H1 (cell line): ENCODE measurements at regions not wholly inside any gene's neighbourhood (a gene's known extent, or its start where the extent isn't known, plus 50 kb on each side); places are given as distances from the start of the nearest gene placed in this dataset.

ENCODE experiments used
- CTCF ChIA-PET: fragments of 300-600 bp; sonication (Branson Sonifier 250); formaldehyde crosslinking; loops from one replicate; lab custom pipeline; 2021; ENCODE audit not compliant: partially characterized antibody; lab: Charles Lee
- POLR2A ChIA-PET: fragments of 300-600 bp; sonication (Branson Sonifier 250); formaldehyde crosslinking; loops from one replicate; lab custom pipeline; 2021; ENCODE audit warnings: inconsistent platforms; ENCODE audit not compliant: partially characterized antibody; lab: Charles Lee
- DNase-seq, 2 experiments: peaks; one replicate each; pipeline versions ENCODE4 v3.0.0 to v3.0.0-alpha.2; 2010 to 2022; ENCODE audit warnings: low spot score in 2 of 2, low read depth in 1 of 2, mixed read lengths in 1 of 2
- FAIRE-seq: peaks from 2 replicates; lab custom pipeline; 2011; peaks lifted over from hg19 to GRCh38; lab: Jason Lieb, UNC
- H2AFZ ChIP-seq: 2 replicates; pipeline ENCODE4 v1.8.1; 2012; ENCODE audit warnings: low read length, inconsistent platforms
- H2AK5ac ChIP-seq: 2 replicates; pipeline ENCODE4 v1.6.1; 2013; ENCODE audit warnings: low read depth, low read length
- H2BK120ac ChIP-seq: replicated peaks from 2 replicates; pipeline ENCODE3; 2013; ENCODE audit warnings: low read depth, low read length, inconsistent platforms
- H2BK12ac ChIP-seq: 2 replicates; pipeline ENCODE4 v1.6.1; 2013; ENCODE audit warnings: low read depth, low read length
- H2BK15ac ChIP-seq: 2 replicates; pipeline ENCODE4 v1.6.1; 2013; ENCODE audit warnings: low read length
- H2BK20ac ChIP-seq: 2 replicates; pipeline ENCODE4 v1.6.1; 2013; ENCODE audit warnings: low read length
- H2BK5ac ChIP-seq: 2 replicates; pipeline ENCODE4 v1.6.1; 2013; ENCODE audit warnings: low read depth, low read length
- H3K14ac ChIP-seq: 2 replicates; pipeline ENCODE4 v1.6.1; 2013; ENCODE audit warnings: inconsistent platforms; ENCODE audit not compliant: insufficient read length
- H3K18ac ChIP-seq: 2 replicates; pipeline ENCODE4 v1.6.1; 2013; ENCODE audit warnings: low read length; ENCODE audit errors: extremely low read depth
- H3K23ac ChIP-seq: 2 replicates; pipeline ENCODE4 v1.6.1; 2013; ENCODE audit warnings: inconsistent platforms; ENCODE audit not compliant: insufficient read length
- H3K23me2 ChIP-seq: 2 replicates; pipeline ENCODE4 v1.6.1; 2013; ENCODE audit warnings: low read depth, low read length
- H3K27ac ChIP-seq: 2 replicates; pipeline ENCODE4 v1.6.1; 2011; ENCODE audit warnings: low read depth, low read length, inconsistent platforms
- H3K27me3 ChIP-seq, 4 experiments: replicated peaks in 1 of 4; 1 replicate in 1 of 4; 2 replicates in 3 of 4; pipeline versions ENCODE4 v1.6.1 to v1.8.1; 2011 to 2013; ENCODE audit warnings: low read length in 3 of 4, mild to moderate bottlenecking in 3 of 4, inconsistent platforms in 2 of 4, mixed read lengths in 2 of 4, moderate library complexity in 1 of 4; ENCODE audit not compliant: control insufficient read depth in 3 of 4, insufficient read depth in 3 of 4; ENCODE audit errors: extremely low read depth in 1 of 4
- H3K36me3 ChIP-seq, 4 experiments: 2 replicates each; pipeline versions ENCODE4 v1.6.1 to v1.8.1; 2011 to 2013; ENCODE audit warnings: mild to moderate bottlenecking in 4 of 4, low read length in 3 of 4, moderate library complexity in 2 of 4, control low read depth in 1 of 4, inconsistent platforms in 1 of 4; ENCODE audit not compliant: insufficient read depth in 4 of 4, control insufficient read depth in 2 of 4
- H3K4ac ChIP-seq: replicated peaks from 2 replicates; pipeline ENCODE3; 2013; ENCODE audit warnings: low read length, low read depth, mixed read lengths, inconsistent platforms; ENCODE audit not compliant: insufficient read length
- H3K4me1 ChIP-seq, 4 experiments: replicated peaks in 1 of 4; 1 replicate in 1 of 4; 2 replicates in 3 of 4; pipeline versions ENCODE4 v1.6.1 to v1.8.1; 2011 to 2013; ENCODE audit warnings: low read length in 3 of 4, inconsistent platforms in 2 of 4, mixed read lengths in 1 of 4; ENCODE audit not compliant: insufficient read depth in 4 of 4, control insufficient read depth in 3 of 4
- H3K4me2 ChIP-seq, 2 experiments: 2 replicates each; pipeline versions ENCODE4 v1.6.1 to v1.8.1; 2011 to 2013; ENCODE audit warnings: low read depth in 2 of 2, low read length in 2 of 2, control low read depth in 1 of 2, inconsistent platforms in 1 of 2, mild to moderate bottlenecking in 1 of 2; ENCODE audit not compliant: insufficient read depth in 1 of 2
- H3K4me3 ChIP-seq, 4 experiments: fragments of 200-600, 300-600 bp in 1 of 4; sonication (generic), shearing (Covaris generic), sonication (Bioruptor Twin) in 1 of 4; 2 replicates each; pipeline versions ENCODE4 v1.5.1 to v1.8.1; 2011 to 2016; ENCODE audit warnings: low read length in 4 of 4, low read depth in 3 of 4, control low read depth in 2 of 4, inconsistent platforms in 2 of 4, mild to moderate bottlenecking in 2 of 4, mixed read lengths in 1 of 4, moderate library complexity in 1 of 4; ENCODE audit not compliant: insufficient read depth in 2 of 4; ENCODE audit errors: extremely low read depth in 1 of 4
- H3K56ac ChIP-seq: replicated peaks from 2 replicates; pipeline ENCODE3; 2013; ENCODE audit warnings: low read depth, mild to moderate bottlenecking, mixed read lengths, low read length, inconsistent platforms; ENCODE audit not compliant: insufficient read length
- H3K79me1 ChIP-seq: 2 replicates; pipeline ENCODE4 v1.6.1; 2013; ENCODE audit warnings: low read depth, low read length, control low read depth
- H3K79me2 ChIP-seq, 2 experiments: 2 replicates each; pipeline versions ENCODE4 v1.6.1 to v1.8.1; 2012 to 2013; ENCODE audit warnings: low read length in 2 of 2, mild to moderate bottlenecking in 2 of 2, inconsistent platforms in 1 of 2; ENCODE audit not compliant: insufficient read depth in 2 of 2, control insufficient read depth in 1 of 2
- H3K9ac ChIP-seq, 4 experiments: replicated peaks in 1 of 4; 1 replicate in 1 of 4; 2 replicates in 3 of 4; pipeline versions ENCODE4 v1.6.1 to v1.8.1; 2011 to 2013; ENCODE audit warnings: low read depth in 3 of 4, low read length in 3 of 4, control low read depth in 2 of 4, mild to moderate bottlenecking in 2 of 4, moderate library complexity in 2 of 4, inconsistent platforms in 1 of 4; ENCODE audit errors: extremely low read depth in 1 of 4
- H3K9me3 ChIP-seq, 2 experiments: 2 replicates each; pipeline versions ENCODE4 v1.6.1 to v1.8.1; 2012 to 2013; ENCODE audit warnings: mild to moderate bottlenecking in 2 of 2, moderate library complexity in 2 of 2, control low read depth in 1 of 2, inconsistent platforms in 1 of 2, low read depth in 1 of 2, low read length in 1 of 2, mixed read lengths in 1 of 2; ENCODE audit not compliant: insufficient read depth in 2 of 2
- H4K20me1 ChIP-seq, 2 experiments: replicated peaks in 1 of 2; 2 replicates each; pipeline versions ENCODE3 to v1.8.1; 2011 to 2013; ENCODE audit warnings: inconsistent platforms in 2 of 2, low read length in 2 of 2, mild to moderate bottlenecking in 1 of 2; ENCODE audit not compliant: insufficient read depth in 2 of 2, control insufficient read depth in 1 of 2
- H4K5ac ChIP-seq: 2 replicates; pipeline ENCODE4 v1.6.1; 2013; ENCODE audit warnings: low read length, low read depth, mixed read lengths, inconsistent platforms; ENCODE audit not compliant: insufficient read length
- H4K8ac ChIP-seq: 2 replicates; pipeline ENCODE4 v1.8.0; 2013; ENCODE audit warnings: mild to moderate bottlenecking, moderate library complexity, low read length, inconsistent platforms; ENCODE audit not compliant: insufficient read depth; ENCODE audit errors: extremely low read depth
- H4K91ac ChIP-seq: replicated peaks from 2 replicates; pipeline ENCODE3; 2013; ENCODE audit warnings: low read length, mixed read lengths, inconsistent platforms; ENCODE audit not compliant: insufficient read length
- BACH1 ChIP-seq: IDR thresholded peaks from 2 replicates; pipeline ENCODE4 v1.6.1; 2012; ENCODE audit warnings: low read length, improper control_type of control experiment
- CREB1 ChIP-seq: IDR thresholded peaks from 2 replicates; pipeline ENCODE4 v1.6.1; 2012; ENCODE audit warnings: inconsistent platforms
- E2F6 ChIP-seq: IDR thresholded peaks from 2 replicates; pipeline ENCODE4 v1.6.1; 2012; ENCODE audit warnings: inconsistent platforms
- EP300 ChIP-seq, 2 experiments: IDR thresholded peaks; 1 replicate in 1 of 2; 2 replicates in 1 of 2; pipeline ENCODE4 v1.6.1; 2011 to 2012; ENCODE audit warnings: low read depth in 2 of 2, low read length in 2 of 2, mild to moderate bottlenecking in 2 of 2, borderline replicate concordance in 1 of 2, inconsistent platforms in 1 of 2, moderate library complexity in 1 of 2
- EZH2 ChIP-seq: fragments of 200-600 bp; sonication (generic); IDR thresholded peaks from 2 replicates; pipeline ENCODE4 v1.7.1; 2012; ENCODE audit warnings: low read depth, mild to moderate bottlenecking, moderate library complexity, low read length, inconsistent platforms; ENCODE audit not compliant: severe bottlenecking
- GABPA ChIP-seq: IDR thresholded peaks from 2 replicates; pipeline ENCODE4 v1.6.1; 2011; ENCODE audit warnings: mild to moderate bottlenecking, low read length, moderate library complexity, borderline replicate concordance; ENCODE audit not compliant: insufficient read depth
- KDM4A ChIP-seq: IDR thresholded peaks from one replicate; pipeline ENCODE4 v1.7.1; 2012; ENCODE audit warnings: low read depth, mild to moderate bottlenecking, moderate library complexity, low read length, inconsistent platforms; ENCODE audit not compliant: severe bottlenecking
- KDM5A ChIP-seq: fragments of 200-600 bp; IDR thresholded peaks from 2 replicates; pipeline ENCODE4 v1.7.1; 2012; ENCODE audit warnings: mild to moderate bottlenecking, low read length, inconsistent platforms, mixed read lengths
- MAFK ChIP-seq: IDR thresholded peaks from 2 replicates; pipeline ENCODE4 v1.6.1; 2012; ENCODE audit warnings: low read depth, mild to moderate bottlenecking, improper control_type of control experiment, low read length
- RFX5 ChIP-seq: IDR thresholded peaks from 2 replicates; pipeline ENCODE4 v1.6.1; 2011; ENCODE audit warnings: low read depth, low read length, improper control_type of control experiment, borderline replicate concordance
- RXRA ChIP-seq: IDR thresholded peaks from 2 replicates; pipeline ENCODE4 v1.6.1; 2011; ENCODE audit warnings: low read depth, mild to moderate bottlenecking, low read length, moderate library complexity; ENCODE audit not compliant: insufficient read depth
- SIRT6 ChIP-seq: IDR thresholded peaks from one replicate; pipeline ENCODE4 v1.7.1; 2012; ENCODE audit warnings: low read length, inconsistent platforms
- SP4 ChIP-seq: IDR thresholded peaks from 2 replicates; pipeline ENCODE4 v1.6.1; 2012; ENCODE audit warnings: low read length, inconsistent platforms
- SRF ChIP-seq: IDR thresholded peaks from 2 replicates; pipeline ENCODE4 v1.6.1; 2011; ENCODE audit warnings: mild to moderate bottlenecking, low read depth, low read length, moderate library complexity
- SUZ12 ChIP-seq: fragments of 200-600 bp; sonication (generic); IDR thresholded peaks from 2 replicates; pipeline ENCODE4 v1.6.1; 2012; ENCODE audit warnings: mild to moderate bottlenecking, inconsistent platforms, low read length, moderate library complexity, mixed read lengths
- WGBS, 2 experiments: shearing (Covaris generic) in 1 of 2; methylation state at CpG; one replicate each; pipeline versions ENCODE4 v1.1.6 to v1.1.7; 2013 to 2015; ENCODE audit warnings: low lambda C conversion rate in 2 of 2, mixed read lengths in 2 of 2, inconsistent platforms in 1 of 2, low coverage in 1 of 2, missing lambda C conversion rate in 1 of 2; ENCODE audit not compliant: insufficient replicate concordance in 2 of 2, insufficient coverage in 1 of 2, insufficient read length in 1 of 2; ENCODE audit errors: extremely low coverage in 1 of 2, missing lambda C conversion rate in 1 of 2; 5-methylcytosine and 5-hydroxymethylcytosine counted together

GRCh38 chr3:8276056-8276455 is 225.6 kb upstream of the LMCD1 start:
- no peaks in the 10 kb centered on the region for H3K79me1 ChIP-seq
- FAIRE-seq, result no peak
- H2BK15ac ChIP-seq, result no peak overlapping the region
- peaks cover 0 to 1% (median 0%) of the 10 kb centered on the region in 4 experiments; a peak in 1 of 7 replicates for H3K27me3 ChIP-seq
- no peak overlapping the region for H3K4me2 ChIP-seq
- no peak overlapping the region for H2BK12ac ChIP-seq
- H3K23ac ChIP-seq, result no peak overlapping the region
- H3K14ac ChIP-seq, result no peak overlapping the region
- no peak overlapping the region for H2AK5ac ChIP-seq
- H3K18ac ChIP-seq, result no peak overlapping the region
- H4K91ac ChIP-seq, result no peak overlapping the region
- DNase-seq, result no peak
- peaks cover 4 to 9% (median 7%) of the 10 kb centered on the region in 4 experiments for H3K4me1 ChIP-seq
- no peak overlapping the region for H2BK5ac ChIP-seq
- ChIA-PET POLR2A (no interaction called here), CTCF (interaction anchor here (0.9 to 4.2 kb wide), 5 partner anchors 8 to 142 kb away, joined by 3 to 18 read pairs (median 4); no protein-coding TSS in a partner anchor)
- H3K79me2 ChIP-seq, result no peaks in the 10 kb centered on the region
- H3K9me3 ChIP-seq, result peaks cover 2 to 7% of the 10 kb centered on the region in 2 experiments; a peak in 3 of 4 replicates
- H2AFZ ChIP-seq, result no peak overlapping the region
- H3K4me3 ChIP-seq, result no peak overlapping the region
- H2BK20ac ChIP-seq, result no peak overlapping the region
- no peak overlapping the region for H3K27ac ChIP-seq
- H4K5ac ChIP-seq, result no peak overlapping the region
- no peaks in the 10 kb centered on the region for H3K23me2 ChIP-seq
- no peaks in the 10 kb centered on the region for H4K20me1 ChIP-seq
- H3K36me3 ChIP-seq, result peaks cover 0 to 2% (median 0%) of the 10 kb centered on the region in 4 experiments; a peak in 1 of 8 replicates
- no peak overlapping the region for H3K9ac ChIP-seq
- 94% methylated on average over 3 of the region's 3 CpGs; no CpG with 5 or more reads in 1 of the 2 experiments for WGBS, 2 experiments
- no peak overlapping the region for H3K56ac ChIP-seq
- no peak overlapping the region for H3K4ac ChIP-seq
- no peak overlapping the region for H2BK120ac ChIP-seq
- H4K8ac ChIP-seq, result no peak overlapping the region
- no peak for TF ChIP-seq GABPA
- TF ChIP-seq SUZ12, result no peak
- TF ChIP-seq CREB1, result no peak
- TF ChIP-seq BACH1, result no peak
- TF ChIP-seq EZH2, result no peak
- no peak for TF ChIP-seq RXRA
- TF ChIP-seq KDM5A, result no peak
- TF ChIP-seq RFX5, result no peak
- TF ChIP-seq SP4, result no peak
- no peak for TF ChIP-seq SIRT6
- TF ChIP-seq MAFK, result no peak
- TF ChIP-seq EP300 (IDR thresholded peaks at IDR 0.05; ENCODE audit: borderline replicate concordance in 1 of 2, low read depth in 2 of 2, low read length in 2 of 2), result no peak
- TF ChIP-seq SRF, result no peak
- no peak for TF ChIP-seq E2F6
- no peak for TF ChIP-seq KDM4A
